ES-I3 (cell line): ENCODE measurements at regions not wholly inside any gene's neighbourhood (a gene's known extent, or its start where the extent isn't known, plus 50 kb on each side); places are given as distances from the start of the nearest gene placed in this dataset.

ENCODE experiments used
- H3K36me3 ChIP-seq: 2 replicates; pipeline ENCODE4 v1.6.1; 2013; ENCODE audit warnings: mild to moderate bottlenecking, low read length, control low read depth, moderate library complexity; ENCODE audit not compliant: insufficient read depth
- H3K4me1 ChIP-seq: 2 replicates; pipeline ENCODE4 v1.6.1; 2013; ENCODE audit warnings: mild to moderate bottlenecking, control low read depth, low read length; ENCODE audit not compliant: insufficient read depth
- H3K9ac ChIP-seq: 2 replicates; pipeline ENCODE4 v1.6.1; 2013; ENCODE audit warnings: low read depth, mild to moderate bottlenecking, low read length, moderate library complexity
- H3K9me3 ChIP-seq: 2 replicates; pipeline ENCODE4 v1.6.1; 2013; ENCODE audit warnings: mild to moderate bottlenecking, low read length, moderate library complexity; ENCODE audit not compliant: control insufficient read depth, insufficient read depth

DNA sequence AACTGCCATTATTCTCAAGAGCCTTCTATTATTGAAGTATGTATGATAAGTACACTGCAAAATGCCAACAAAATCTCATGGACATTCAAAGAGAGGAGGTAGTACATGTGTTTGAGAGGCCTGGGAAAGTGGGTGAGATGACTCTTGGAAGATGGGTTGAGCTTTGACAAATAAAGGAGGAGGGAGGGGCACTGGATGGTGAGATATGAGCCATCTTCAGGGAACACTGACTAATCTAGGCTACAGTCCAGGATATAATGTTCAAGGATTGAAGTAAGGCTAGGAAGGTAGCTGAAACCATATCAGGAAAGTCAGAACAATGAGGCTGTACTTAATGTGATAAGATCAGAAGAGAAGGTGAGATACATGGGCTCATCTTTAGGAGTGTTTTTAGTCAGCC lies 559.7 kb downstream of the ZEB2 start:
- no peak overlapping the region for H3K9ac ChIP-seq
- H3K36me3 ChIP-seq = no peaks in the 10 kb centered on the region
- no peaks in the 10 kb centered on the region for H3K9me3 ChIP-seq
- no peaks in the 10 kb centered on the region for H3K4me1 ChIP-seq

DNA sequence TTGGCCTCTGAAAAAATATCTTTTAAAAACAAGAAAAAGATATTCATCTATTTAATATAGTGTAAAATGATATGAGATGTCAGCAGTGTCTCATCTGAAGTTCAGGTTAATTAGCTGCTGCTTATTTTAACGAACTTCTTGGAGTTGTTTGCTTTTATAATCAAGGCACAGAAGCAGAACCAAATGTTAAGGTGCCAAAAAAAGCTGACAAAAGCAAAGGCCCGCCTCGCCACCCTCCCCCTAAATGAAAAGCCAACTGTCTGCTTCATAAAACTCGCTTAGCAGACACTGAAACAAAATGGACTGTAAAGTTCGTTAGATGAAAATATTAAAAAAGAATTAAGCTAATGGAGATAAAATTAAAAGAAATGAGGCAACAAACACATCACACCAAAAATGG lies 562.6 kb downstream of the ZEB2 start:
- Histone ChIP-seq H3K9ac (no peak overlapping the region), H3K36me3 (no peaks in the 10 kb centered on the region), H3K4me1 (peaks cover 9% of the 10 kb centered on the region; the same call in 1 of the 2 replicates), H3K9me3 (no peaks in the 10 kb centered on the region)

DNA sequence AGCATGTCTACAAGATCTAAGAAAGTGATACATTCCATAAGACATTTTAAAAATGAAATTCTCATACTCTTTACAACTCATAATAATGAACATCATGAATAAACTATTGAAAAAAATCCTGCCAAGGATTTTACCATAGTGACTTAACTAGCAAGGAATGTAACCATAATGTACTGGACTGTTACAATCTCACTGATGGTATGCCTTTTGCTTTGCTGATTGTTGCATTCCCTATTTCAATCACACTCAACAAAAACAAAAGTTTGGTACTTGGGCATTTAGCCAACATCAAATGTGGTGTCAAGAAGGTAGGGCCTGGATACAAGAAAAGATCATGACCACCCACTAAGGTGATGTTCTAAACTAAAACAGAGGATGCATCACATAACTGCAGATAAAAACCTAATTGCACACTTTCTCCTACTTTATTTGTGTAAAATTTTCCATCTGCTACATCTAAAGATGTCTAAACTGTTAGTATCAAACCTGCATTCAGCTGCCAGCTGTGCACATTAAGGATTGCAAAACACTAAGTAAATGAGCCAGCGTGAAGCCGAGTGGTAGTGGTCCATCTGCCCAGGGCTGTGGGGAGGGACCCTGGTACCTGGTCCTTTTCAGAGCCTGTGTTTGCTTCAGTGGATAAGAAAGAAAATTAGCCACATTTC lies 564.4 kb downstream of the ZEB2 start:
- Histone ChIP-seq H3K9me3 (no peaks in the 10 kb centered on the region), H3K9ac (no peak overlapping the region), H3K4me1 (peaks cover 9% of the 10 kb centered on the region; the same call in 1 of the 2 replicates), H3K36me3 (no peaks in the 10 kb centered on the region)

DNA sequence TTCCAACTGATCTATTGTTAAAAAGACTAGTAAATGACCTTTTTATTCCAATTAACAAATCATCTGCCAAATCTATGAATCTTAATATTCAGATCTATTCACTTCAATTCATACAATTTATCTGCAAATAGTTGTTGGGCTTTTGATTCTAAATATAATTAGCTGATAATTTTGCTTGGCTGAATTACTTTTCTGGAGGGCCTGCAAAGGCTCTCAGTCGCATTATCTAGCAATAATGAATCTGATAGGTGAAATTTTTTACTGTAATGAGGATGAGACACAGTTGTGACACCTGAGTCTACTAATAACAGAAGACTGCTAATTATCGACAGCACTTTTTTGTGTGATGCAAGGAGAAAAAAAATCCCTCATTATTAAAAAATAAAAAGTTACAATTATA lies 565.1 kb downstream of the ZEB2 start:
- no peaks in the 10 kb centered on the region for H3K36me3 ChIP-seq
- peaks cover 9% of the 10 kb centered on the region; the same call in 1 of the 2 replicates for H3K4me1 ChIP-seq
- no peaks in the 10 kb centered on the region for H3K9me3 ChIP-seq
- H3K9ac ChIP-seq = no peak overlapping the region

DNA sequence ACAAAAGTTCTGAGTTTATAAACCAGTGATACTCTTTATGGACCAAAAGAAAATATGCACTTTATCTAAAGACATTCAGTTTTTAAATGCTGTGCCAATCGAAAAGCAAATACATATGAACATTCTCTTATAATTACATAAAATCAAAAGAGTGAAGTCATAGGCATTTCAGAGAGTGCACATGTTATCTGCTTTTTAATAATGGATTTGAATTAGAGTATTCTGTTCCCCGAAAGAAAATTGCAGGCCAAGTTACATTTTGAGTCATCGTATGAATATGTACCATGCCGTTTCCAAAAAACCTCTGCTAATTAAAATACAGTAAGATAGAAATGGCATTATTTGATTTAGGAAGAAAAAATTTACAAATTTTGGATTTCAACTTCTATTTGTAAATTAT lies 565.7 kb downstream of the ZEB2 start:
- Histone ChIP-seq H3K9me3 (no peaks in the 10 kb centered on the region), H3K9ac (no peak overlapping the region), H3K4me1 (peaks cover 9% of the 10 kb centered on the region; the same call in 1 of the 2 replicates), H3K36me3 (no peaks in the 10 kb centered on the region)

DNA sequence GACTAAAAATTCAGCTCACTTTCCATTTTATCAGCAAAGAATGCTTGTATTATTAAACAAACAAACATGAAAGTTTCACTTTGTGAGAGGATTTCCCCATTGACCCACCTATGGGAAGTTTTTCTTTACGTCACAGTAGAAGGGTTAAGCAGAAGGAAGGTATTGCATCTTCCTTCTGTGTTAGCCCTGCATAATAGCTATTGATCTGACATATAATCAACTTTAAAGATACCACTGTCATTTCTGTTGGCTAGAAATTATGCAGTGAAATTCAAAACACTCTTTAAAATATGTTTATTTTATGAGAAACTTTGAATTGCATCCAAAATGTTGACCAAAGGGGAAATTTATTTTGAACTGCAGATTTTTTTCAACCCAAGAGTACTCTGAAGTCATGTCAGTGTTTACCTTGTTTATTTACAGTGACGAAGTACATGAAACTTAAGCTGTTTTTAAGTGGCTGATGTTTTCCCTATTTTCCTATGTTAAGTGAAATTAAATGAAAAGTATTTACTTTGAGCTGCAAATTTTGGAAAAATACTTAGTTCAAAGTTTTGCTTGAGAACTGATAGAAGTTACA lies 566.4 kb downstream of the ZEB2 start:
- peaks cover 9% of the 10 kb centered on the region; the same call in 1 of the 2 replicates for H3K4me1 ChIP-seq
- no peaks in the 10 kb centered on the region for H3K9me3 ChIP-seq
- no peak overlapping the region for H3K9ac ChIP-seq
- H3K36me3 ChIP-seq = no peaks in the 10 kb centered on the region

DNA sequence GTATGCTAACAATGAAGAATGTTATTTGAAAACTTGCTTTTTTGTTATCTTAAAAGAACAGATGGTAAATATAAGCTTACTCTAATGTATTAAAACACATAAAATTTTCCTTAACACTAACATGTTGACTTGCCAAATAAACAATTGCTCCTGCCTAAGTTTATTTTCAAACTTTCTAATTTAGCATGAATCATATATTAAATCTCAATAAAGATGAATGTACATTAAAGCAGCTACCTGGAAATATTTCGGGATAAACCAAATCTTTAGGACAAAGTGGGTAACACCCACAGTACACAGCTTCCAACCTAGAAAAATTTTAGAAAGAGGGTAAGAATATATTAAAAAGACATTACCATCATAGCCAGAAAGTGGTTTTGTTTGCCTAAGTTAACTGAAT lies 567.4 kb downstream of the ZEB2 start:
- Histone ChIP-seq H3K9ac (no peak overlapping the region), H3K36me3 (no peaks in the 10 kb centered on the region), H3K9me3 (no peaks in the 10 kb centered on the region), H3K4me1 (peaks cover 9% of the 10 kb centered on the region; the same call in 1 of the 2 replicates)

DNA sequence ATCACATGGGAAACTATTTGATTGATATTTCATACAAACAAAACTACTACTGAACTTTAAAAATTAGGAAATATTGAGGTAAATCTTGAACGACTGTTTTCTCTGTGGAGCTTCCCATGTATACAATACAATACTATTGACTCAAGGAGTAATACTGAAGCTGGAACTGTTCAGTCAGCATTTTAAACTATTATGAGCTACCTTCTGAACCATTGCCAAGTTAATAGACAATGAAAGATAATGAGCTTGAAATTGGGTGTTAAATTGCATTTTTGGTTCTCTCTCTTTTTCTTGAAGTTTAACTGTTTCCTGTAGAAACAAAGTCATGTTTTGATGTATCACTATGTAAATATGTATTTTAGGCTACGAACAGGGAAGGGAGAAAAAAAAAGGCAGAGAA lies 569.2 kb downstream of the ZEB2 start:
- no peaks in the 10 kb centered on the region for H3K36me3 ChIP-seq
- H3K4me1 ChIP-seq = peaks cover 11% of the 10 kb centered on the region; the same call in 1 of the 2 replicates
- H3K9me3 ChIP-seq = no peaks in the 10 kb centered on the region
- no peak overlapping the region for H3K9ac ChIP-seq

DNA sequence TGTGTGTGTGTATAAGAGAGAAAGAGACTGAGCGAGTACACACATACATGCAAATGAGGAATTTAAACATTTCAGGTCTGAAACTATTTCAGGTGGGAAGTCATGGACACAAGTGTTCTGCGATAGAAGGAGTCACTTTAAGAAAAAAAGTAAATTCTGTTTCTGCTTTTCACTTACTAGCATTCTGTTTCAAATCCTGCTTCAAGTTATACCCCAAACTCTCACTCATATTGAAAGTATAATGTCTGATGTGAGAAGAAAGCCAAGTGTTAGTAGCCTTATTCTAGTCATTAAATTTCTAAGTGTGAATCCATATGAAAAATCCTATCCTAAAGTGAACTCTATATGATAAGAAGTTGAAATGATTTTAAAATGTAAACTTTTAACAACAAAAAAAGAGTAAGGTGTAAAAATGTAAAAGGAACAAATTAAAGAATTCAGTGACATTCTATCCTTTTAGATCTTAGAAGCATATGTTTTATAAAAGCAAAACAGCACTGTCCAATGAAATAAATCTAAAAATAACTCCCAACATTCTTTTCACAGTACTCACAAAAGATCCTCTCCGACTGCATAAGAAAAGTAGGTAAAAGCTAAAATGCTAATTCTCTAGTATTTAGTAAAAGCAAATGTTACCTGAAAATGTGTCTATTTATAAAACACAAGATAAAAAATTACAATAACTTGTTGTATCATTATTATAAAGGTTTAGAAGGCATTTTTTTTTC lies 570.6 kb downstream of the ZEB2 start:
- H3K4me1 ChIP-seq = peaks cover 11% of the 10 kb centered on the region; the same call in 1 of the 2 replicates
- H3K9ac ChIP-seq = no peak overlapping the region

DNA sequence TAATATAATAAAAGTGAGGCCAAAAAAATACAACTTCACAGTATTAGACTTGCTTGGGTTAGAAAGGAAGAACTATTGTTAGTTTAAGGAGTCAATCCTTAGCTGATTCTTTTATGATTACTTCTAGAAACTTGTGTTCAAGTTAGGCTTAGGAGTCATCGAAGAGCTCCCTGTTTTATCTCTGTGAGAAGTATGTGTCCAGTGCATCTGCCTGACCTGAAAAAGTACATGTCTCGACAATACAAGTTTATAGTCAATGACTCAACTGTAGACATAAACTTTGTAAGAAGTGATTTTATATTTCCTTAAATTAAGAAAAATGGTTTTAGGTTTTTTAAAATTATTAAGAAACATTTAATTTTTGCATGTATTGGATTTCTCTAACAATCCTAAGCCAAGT lies 571.2 kb downstream of the ZEB2 start:
- H3K9me3 ChIP-seq = no peaks in the 10 kb centered on the region
- no peak overlapping the region for H3K9ac ChIP-seq
- peaks cover 8% of the 10 kb centered on the region; the same call in 1 of the 2 replicates for H3K4me1 ChIP-seq
- no peaks in the 10 kb centered on the region for H3K36me3 ChIP-seq

More for the DNA sequence above, 570.6 kb downstream of the ZEB2 start:
- Histone ChIP-seq H3K36me3 (no peaks in the 10 kb centered on the region), H3K9me3 (no peaks in the 10 kb centered on the region)

DNA sequence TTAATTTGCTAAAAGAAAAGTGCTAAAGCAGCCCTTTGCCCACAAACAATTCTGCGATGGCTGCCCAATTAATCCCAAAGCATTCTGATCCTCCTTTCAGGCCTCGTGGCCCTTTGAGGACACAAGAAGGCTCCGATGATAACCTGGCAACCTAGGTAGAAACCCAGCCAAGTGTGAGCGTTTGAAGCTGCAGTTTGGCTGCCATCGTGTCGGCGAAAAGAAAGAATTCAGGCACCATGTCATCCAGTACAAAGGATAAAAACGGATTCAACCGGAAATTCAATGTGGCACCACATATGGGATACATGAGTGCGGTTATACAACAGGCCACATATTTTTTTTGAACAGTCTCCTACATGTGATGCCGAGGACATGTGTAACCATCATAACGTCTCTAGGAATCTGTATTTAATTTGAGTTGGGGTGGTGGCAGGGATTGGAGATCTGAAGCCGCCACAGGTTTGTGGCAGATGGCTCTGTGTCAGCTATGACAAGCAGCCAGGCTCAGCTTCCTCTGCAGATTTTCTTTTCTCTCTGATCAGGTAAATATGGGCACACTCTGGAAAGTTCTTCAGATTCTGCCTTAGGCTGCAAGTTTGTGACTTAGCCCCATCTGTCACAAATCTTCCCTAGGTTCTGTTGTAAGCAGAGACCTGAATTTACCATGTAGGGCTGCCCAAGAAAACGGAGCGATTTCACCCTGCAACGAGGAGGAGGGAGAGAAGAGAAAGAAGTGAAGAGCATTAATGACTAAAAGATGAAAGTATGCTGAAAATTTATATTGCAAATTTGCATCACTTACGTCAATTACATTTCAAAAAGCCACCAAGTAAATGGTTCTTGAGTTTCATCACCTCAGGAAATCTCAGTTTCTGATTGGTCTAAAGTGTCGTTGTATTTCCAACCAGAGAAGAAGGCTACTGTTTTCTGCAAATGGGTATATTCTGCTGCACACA lies 573.2 kb downstream of the ZEB2 start:
- no peaks in the 10 kb centered on the region for H3K36me3 ChIP-seq
- no peaks in the 10 kb centered on the region for H3K9me3 ChIP-seq
- no peak overlapping the region for H3K9ac ChIP-seq
- H3K4me1 ChIP-seq = 0 out of 2 replicates have a peak, but pooled peaks cover 2% of the 10 kb centered on the region

DNA sequence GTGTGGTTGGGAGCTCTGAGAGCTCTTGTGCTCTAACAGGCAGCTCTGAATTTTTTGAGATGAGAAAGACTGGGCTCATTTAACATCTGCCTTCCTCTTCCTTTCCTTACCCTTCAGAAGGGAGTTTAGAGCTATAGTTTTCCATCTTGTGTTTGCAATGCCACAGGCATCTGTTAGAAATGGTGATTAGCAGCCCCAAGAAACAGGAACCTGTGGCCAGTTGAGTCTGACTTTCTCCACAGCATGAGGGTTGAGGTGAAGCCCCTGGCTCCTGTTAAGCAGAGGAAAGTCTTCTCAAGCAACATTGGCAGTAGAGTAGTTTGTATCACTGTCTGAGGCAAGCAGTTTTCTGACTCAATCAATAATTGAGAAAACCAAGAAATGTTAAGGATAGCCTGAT lies 577.4 kb downstream of the ZEB2 start:
- H3K9me3 ChIP-seq = no peaks in the 10 kb centered on the region
- no peak overlapping the region for H3K9ac ChIP-seq
- H3K4me1 ChIP-seq = peaks cover 11% of the 10 kb centered on the region; the same call in 1 of the 2 replicates

DNA sequence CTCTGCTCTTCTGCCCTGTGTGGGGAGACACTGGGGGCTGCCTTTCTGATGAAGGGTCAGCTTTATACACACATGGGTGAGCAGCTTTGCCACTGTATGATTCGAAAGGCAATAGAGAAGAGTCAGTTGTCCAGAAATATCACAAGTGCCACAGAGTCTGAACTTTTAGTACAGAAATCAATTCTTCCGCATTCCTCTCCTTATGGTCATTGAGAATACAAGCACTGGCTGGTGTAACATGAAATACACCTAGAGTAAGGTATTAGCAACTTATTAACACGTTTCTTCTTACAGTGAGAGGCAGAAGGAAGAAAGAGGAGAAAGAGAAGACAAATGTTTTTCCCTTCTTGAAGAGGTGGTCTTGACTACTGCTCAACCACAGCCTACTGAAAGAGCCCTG lies 579.2 kb downstream of the ZEB2 start:
- Histone ChIP-seq H3K9ac (no peak overlapping the region), H3K9me3 (no peaks in the 10 kb centered on the region), H3K36me3 (no peaks in the 10 kb centered on the region), H3K4me1 (peaks cover 13% of the 10 kb centered on the region; the same call in 1 of the 2 replicates)

More for the DNA sequence above, 577.4 kb downstream of the ZEB2 start:
- H3K36me3 ChIP-seq = no peaks in the 10 kb centered on the region
